ENCODE measurements at regions not wholly inside any gene's neighbourhood (a gene's known extent, or its start where the extent isn't known, plus 50 kb on each side); places are given as distances from the start of the nearest gene placed in this dataset.
A peak's percentile ranks its signal among the peaks of the same experiment; 100 is the strongest.

- intact Hi-C loops (cut with DNase I): no loop called here
- DNase-seq: no peak
Observed at GRCh38 chr17:6327007-6327406, 107.9 kb downstream of the AIPL1 start.

- DNase-seq: no peak
- intact Hi-C loops (cut with DNase I): no loop called here
Observed at GRCh38 chr17:6326483-6326882, 108.4 kb downstream of the AIPL1 start.

GRCh38 chr17:6325741-6326140, 109.2 kb downstream of the AIPL1 start:
- no peak for DNase-seq
- intact Hi-C loops (cut with DNase I): no loop called here

GRCh38 chr17:6325051-6325450, 109.9 kb downstream of the AIPL1 start:
- no peak for DNase-seq
- intact Hi-C loops (cut with DNase I): no loop called here

- intact Hi-C loops (cut with DNase I): no loop called here
- no peak for DNase-seq
Observed at GRCh38 chr17:6323626-6324356, 111.1 kb downstream of the AIPL1 start.

- DNase-seq: no peak
- intact Hi-C loops (cut with DNase I): no loop called here
Observed at GRCh38 chr17:6322316-6322715, 112.6 kb downstream of the AIPL1 start.

- no peak for DNase-seq
- intact Hi-C loops (cut with DNase I): no loop called here
Observed at GRCh38 chr17:6314311-6314710, 120.6 kb downstream of the AIPL1 start.

GRCh38 chr17:6313835-6314234, 121.1 kb downstream of the AIPL1 start:
- intact Hi-C loops (cut with DNase I): no loop called here

GRCh38 chr17:6306820-6307219, 128.1 kb downstream of the AIPL1 start:
- DNase-seq: no peak
- intact Hi-C loops (cut with DNase I): no loop called here

More at GRCh38 chr17:6313835-6314234, 121.1 kb downstream of the AIPL1 start:
- no peak for DNase-seq

- intact Hi-C loops (cut with DNase I): no loop called here
- no peak for DNase-seq
Observed at GRCh38 chr17:6305613-6306360, 129.1 kb downstream of the AIPL1 start.

GRCh38 chr17:6304894-6305612, 129.9 kb downstream of the AIPL1 start:
- intact Hi-C loops (cut with DNase I): no loop called here
- peak in 6 of 42 donors; percentile 17 to 49 (median 21) for DNase-seq

GRCh38 chr17:6303664-6304063, 131.3 kb downstream of the AIPL1 start:
- peak in 1 of 42 donors; percentile 44 for DNase-seq
- intact Hi-C loops (cut with DNase I): no loop called here

GRCh38 chr17:6299275-6299674, 135.6 kb downstream of the AIPL1 start:
- no peak for DNase-seq
- intact Hi-C loops (cut with DNase I): no loop called here

GRCh38 chr17:6297960-6298359, 137.0 kb downstream of the AIPL1 start:
- intact Hi-C loops (cut with DNase I): no loop called here
- DNase-seq: no peak

- intact Hi-C loops (cut with DNase I): no loop called here
- DNase-seq: no peak
Observed at GRCh38 chr17:6297119-6297518, 137.8 kb downstream of the AIPL1 start.

GRCh38 chr17:6290488-6291196, 144.3 kb downstream of the AIPL1 start:
- DNase-seq: no peak
- intact Hi-C loops (cut with DNase I): no loop called here

GRCh38 chr17:6286233-6286632, 148.7 kb downstream of the AIPL1 start:
- DNase-seq: no peak
- intact Hi-C loops (cut with DNase I): no loop called here

- DNase-seq: no peak
- intact Hi-C loops (cut with DNase I): no loop called here
Observed at GRCh38 chr17:6285486-6285885, 149.4 kb downstream of the AIPL1 start.

- intact Hi-C loops (cut with DNase I): no loop called here
- DNase-seq: no peak
Observed at GRCh38 chr17:6279659-6280058, 155.3 kb downstream of the AIPL1 start.

- DNase-seq: no peak
- intact Hi-C loops (cut with DNase I): no loop called here
Observed at GRCh38 chr17:6278376-6278775, 156.5 kb downstream of the AIPL1 start.
